Spleen (tissue), 7 donors: ENCODE measurements at regions not wholly inside any gene's neighbourhood (a gene's known extent, or its start where the extent isn't known, plus 50 kb on each side); places are given as distances from the start of the nearest gene placed in this dataset.

ENCODE experiments used
- CTCF ChIP-seq, 11 experiments: fragments of 200-600 bp in 7 of 11; fragments of 450-650 bp in 4 of 11; sonication (generic) in 4 of 11; IDR thresholded peaks in 8 of 11; conservative IDR thresholded peaks in 3 of 11; 1 replicate in 7 of 11; 2 replicates in 4 of 11; pipeline versions ENCODE4 v1.4.0 to v1.8.0; 2016 to 2021; ENCODE audit warnings: antibody characterized with exemption in 11 of 11, inconsistent platforms in 4 of 11, mild to moderate bottlenecking in 1 of 11
- POLR2A ChIP-seq, 3 donors: fragments of 450-650 bp; IDR thresholded peaks; one replicate each; pipeline ENCODE4 v1.5.1; 2017; ENCODE audit warnings: antibody characterized with exemption in 3 of 3, mild to moderate bottlenecking in 1 of 3
- donor health status: DM: no; HTN: no; CAD: no; lungs with moderate emphysema.
- donor health status: DM: no; HTN: no; CAD: no.
- donor health status: DM: no; HTN: no; CAD: no.

GRCh38 chr6:81940451-81940985 is 188.0 kb upstream of the TENT5A start:
- TF ChIP-seq CTCF (IDR thresholded peaks at IDR 0.05 in 8 of 11, conservative IDR thresholded peaks at IDR 0.05 in 3 of 11): no peak
- TF ChIP-seq POLR2A (IDR thresholded peaks at IDR 0.05): no peak
